EH (cell line): ENCODE measurements at regions not wholly inside any gene's neighbourhood (a gene's known extent, or its start where the extent isn't known, plus 50 kb on each side); places are given as distances from the start of the nearest gene placed in this dataset.

Experiments
- DNase-seq: peaks from one replicate; pipeline ENCODE4 v3.0.0-alpha.2; 2015; ENCODE audit warnings: low read depth

GRCh38 chr5:104739503-104739902 lies 1176.9 kb upstream of the NUDT12 start:
- DNase-seq = no peak

- DNase-seq = no peak
Measured at GRCh38 chr5:104736073-104736472, 1173.5 kb upstream of the NUDT12 start.

DNA sequence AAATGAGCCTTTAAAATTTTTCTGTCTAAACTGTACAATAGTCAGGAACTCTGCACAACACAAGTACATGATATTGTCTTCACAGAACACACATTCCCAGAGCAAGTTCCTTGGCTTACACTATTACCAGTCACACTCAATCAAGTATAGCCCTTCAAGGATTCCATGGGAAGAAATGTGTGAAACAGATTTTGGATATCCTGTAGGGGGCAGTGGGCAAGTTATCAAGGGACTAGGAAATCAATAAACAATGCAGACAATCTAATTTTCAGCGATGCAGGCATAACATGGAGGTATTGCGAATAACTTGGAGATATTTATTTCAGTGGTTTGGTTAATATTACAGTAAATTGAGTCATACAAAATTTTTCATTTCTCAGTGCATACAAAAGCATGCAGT lies 1171.5 kb upstream of the NUDT12 start:
- no peak for DNase-seq

GRCh38 chr5:104733063-104733669 lies 1170.6 kb upstream of the NUDT12 start:
- no peak for DNase-seq

DNA sequence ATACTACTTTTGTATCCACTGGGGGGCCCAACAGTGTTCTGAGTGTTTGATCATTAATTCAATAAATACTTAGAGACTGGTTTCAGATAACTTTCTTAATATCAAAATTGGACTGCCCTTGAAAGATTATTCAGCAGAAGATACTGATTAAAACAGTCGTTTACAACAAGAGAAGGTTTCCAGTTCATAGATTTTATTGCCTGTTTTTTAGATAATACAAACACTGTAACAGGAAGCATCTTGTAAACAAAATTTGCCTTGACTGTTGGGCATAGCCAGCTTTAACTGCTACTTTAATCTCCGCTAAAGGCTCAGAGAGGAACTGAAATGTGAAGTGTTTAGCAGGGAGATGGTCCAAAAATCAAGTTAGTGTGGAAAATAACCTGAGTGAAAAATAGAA lies 1168.7 kb upstream of the NUDT12 start:
- DNase-seq = no peak

DNA sequence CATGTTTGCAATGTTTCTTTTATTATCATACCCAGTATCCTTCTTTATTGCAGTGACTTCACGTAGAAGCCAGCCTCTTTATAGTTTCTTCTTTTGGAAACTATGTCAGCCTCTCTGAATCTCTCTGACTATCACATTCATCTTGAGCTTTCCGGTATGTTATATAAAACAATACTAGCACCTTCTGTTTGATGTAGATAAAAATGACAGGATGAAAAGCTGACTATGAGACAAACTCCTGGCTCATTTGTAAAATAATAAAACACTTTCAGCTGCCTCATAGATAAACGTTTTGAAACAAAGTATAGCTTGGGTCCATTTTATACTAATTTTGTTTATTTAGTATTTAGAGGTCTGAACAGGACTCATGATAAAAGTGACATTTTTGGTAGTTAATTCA lies 1145.4 kb upstream of the NUDT12 start:
- DNase-seq = no peak

DNA sequence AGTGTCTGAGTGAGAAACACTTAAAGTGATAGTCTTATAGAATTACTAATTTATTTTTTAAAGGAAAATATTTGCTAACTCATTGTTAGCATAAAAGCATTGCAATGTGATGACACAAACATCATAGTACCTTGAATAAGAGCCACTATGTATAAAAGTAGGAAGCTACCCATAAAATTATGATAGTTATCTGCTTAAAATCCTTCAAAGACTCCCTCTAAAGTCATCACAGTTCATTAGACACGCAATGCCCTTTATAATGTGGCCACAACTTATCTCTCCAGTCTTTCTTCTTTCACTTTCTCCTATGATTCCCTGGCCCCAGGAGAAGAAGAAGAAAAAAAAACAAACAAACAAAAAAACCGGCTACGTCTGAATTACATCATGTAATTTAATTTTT lies 1144.0 kb upstream of the NUDT12 start:
- DNase-seq = no peak

DNA sequence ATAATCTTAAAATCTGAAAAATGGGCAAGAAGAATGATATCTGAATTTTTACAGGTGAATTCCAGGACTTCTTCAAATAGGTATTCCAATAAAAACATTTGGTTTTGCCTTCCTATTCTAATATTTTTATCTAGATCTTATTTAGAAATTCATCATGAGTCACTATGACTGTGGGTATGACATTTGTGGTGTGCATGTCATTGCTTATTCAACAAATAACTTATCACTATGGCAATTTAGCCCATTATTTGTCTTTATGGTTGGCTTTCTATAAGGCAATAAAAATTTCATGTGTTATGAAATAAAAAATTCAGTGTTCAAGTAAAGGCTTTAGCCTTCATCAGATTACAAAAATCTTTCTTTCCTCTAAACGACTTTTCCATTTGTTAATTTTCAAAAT lies 1139.6 kb upstream of the NUDT12 start:
- no peak for DNase-seq

DNA sequence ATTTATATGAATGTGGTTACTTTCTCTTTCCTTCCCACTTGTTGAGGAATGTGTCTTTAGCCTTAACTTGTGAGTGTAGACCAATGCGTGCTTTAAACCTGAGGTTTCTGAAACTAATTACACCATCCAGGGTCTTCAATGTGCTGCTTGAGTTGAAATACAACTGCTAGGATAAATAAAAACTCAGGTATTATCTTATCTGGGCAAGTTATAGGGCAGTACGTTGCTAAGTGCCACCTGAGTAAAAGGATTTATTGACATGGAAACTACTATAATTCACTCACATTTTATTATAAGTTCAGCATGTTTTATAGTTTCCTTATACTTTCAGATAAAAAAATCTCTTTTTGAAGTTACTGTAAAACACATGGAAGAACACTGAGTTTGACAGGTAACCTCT lies 1136.8 kb upstream of the NUDT12 start:
- DNase-seq = no peak

DNA sequence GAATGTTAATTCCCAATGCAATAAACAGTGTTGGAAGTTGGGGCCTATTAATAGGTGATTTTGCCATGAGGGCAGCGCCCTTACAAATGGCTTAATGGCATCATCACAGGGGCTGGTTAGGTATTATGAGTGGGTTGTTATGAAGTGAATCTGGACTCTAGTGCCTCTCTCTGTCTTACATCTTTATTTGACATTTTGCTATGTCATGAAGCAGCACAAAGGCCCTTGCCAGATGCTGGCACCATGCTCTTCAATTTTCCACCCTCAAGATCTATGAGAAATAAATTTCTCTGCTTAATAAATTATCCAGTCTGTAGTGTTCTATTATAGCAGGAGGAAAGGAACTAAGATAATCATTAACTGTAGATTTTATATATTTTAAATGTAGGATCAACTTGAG lies 1098.7 kb upstream of the NUDT12 start:
- no peak for DNase-seq

GRCh38 chr5:104659497-104659896 lies 1096.9 kb upstream of the NUDT12 start:
- no peak for DNase-seq

GRCh38 chr5:104652271-104652861 lies 1089.8 kb upstream of the NUDT12 start:
- no peak for DNase-seq

DNA sequence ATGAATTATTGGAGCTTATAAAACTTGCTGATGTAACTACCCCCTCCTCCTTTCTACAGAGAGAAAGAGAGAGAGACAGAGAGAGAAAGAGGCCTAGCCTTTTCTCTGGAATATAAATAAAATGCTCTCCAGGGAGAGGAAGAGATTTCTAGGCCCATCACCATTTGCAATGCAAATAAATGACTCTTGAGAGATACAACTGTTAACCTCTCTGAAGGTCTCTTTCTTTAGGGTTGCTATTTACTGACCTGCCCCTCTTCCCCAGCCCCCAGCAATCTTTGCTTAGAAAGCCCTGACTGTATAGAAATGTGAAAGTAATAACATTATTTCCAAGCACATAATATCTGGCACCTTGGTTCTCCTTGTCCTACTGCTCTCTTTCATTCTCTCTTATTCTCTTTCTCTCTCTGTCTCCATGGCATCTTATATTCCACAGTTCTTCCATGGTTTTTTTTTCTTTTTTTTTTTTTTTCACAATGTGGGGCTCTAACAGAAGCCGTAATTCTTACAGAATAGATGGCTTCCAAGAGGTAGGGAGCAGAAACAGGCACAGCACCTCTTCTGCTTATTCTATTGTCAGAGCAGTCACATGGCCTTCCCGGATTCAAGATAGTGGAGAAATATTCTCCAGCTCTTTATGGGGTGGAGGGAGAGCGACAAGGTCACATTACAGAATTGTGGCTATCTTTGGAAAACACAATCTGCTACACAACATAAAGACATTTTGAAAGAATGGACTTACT lies 1087.9 kb upstream of the NUDT12 start:
- DNase-seq = no peak

- DNase-seq = no peak
Measured at GRCh38 chr5:104646416-104646815, 1083.8 kb upstream of the NUDT12 start.

- no peak for DNase-seq
Measured at GRCh38 chr5:104643320-104643719, 1080.7 kb upstream of the NUDT12 start.

DNA sequence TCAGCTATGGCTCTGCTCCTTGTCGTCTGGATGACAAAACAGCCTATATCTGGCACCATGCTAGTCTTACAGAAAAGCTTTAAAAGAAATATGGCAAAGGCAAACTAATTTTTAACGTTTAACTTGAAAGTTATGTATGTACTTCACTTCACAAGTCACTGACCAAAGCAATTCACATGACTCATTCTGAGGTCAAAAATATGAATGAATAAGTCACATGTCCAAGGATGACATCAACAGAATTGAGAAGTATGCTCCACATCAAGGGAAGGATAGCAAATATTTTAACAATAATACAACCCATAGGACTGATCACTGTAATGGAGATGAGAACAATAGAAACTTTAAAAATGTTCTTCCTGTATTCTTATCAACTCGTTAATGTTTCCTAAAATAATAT lies 1072.6 kb upstream of the NUDT12 start:
- no peak for DNase-seq

DNA sequence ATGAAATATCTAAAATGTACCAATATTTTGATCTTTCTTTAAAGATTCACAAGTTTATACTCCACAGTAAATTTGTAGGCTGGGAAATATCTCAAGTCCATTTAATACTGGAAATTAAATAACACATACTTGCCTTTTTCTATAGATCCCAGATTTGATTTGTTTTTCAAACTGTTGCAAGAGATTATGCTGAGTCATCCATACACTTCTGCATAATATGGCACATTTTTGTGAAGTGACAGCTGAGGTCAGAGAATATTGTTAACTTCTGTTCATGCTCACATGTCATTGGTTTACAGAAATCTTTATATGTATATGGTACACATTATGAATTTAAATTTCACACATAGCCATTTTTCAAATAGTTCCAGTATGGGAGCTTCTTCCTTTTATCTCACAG lies 1066.3 kb upstream of the NUDT12 start:
- DNase-seq = no peak

DNA sequence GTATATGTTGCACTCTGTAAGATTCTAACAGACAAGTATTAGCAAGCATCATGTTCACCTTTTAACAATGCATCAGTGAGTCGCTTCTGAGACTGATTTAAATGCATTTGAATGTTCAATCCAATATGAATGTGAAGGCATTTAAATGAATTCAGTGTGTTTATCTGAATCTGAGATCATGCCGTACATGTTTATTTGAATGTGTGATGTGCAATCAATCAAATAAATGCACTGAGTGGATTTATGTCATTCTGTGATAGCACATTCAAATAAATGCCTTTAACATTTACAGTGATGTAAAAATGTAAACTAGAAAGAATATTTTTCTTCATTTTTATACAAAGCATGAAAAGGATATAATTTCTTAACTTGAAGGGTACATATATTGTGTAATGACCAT lies 1063.5 kb upstream of the NUDT12 start:
- DNase-seq = no peak

DNA sequence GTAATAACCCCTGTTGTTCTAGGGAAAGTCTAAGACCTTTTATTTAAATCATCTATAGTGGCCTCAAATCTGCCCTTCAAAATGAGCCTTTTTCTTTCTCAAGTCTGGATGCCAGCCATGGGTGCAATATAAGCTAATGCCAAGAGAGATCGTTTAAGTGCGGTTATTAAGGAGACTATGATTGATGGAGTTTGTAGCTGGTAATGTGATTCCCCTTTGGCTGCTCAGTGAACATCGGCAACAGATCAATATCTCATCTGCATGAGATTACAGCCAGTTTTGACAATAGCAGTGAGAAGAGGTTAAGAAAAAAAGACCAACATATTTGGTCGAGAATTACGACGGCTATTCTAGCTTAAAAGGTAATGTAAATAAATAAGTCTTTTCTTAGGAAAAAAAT lies 1049.4 kb upstream of the NUDT12 start:
- no peak for DNase-seq

DNA sequence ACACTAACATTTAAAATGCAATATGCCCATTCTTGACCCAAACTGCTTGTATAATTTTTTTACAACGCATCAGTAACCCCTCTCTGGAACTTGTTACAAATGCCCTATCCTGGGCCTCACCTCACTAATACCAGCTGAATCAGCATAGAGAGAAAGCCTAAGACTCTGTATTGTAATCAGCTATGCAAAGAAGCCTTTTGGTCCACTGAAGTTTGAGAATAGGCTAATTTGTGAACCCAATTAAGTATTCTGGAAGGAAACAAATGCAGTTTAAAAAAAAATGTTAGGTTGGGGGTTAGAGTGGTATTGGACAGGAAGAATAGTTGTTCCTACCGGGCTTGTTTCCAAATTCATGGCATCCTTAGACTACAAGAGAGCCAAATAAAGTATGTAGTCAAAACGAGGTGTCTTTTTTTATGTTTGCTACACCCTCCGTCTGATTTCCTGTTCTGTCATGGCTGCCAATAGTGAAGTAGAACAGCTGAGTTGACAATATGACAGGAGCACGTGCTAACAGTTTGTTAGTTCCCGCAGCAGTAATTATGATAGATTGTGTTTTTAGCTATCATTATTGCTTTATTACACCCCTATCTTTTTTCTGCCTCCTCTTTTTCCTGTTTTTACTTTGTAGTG lies 1048.7 kb upstream of the NUDT12 start:
- DNase-seq = no peak

GRCh38 chr5:104606258-104606829 lies 1043.8 kb upstream of the NUDT12 start:
- DNase-seq = no peak

DNA sequence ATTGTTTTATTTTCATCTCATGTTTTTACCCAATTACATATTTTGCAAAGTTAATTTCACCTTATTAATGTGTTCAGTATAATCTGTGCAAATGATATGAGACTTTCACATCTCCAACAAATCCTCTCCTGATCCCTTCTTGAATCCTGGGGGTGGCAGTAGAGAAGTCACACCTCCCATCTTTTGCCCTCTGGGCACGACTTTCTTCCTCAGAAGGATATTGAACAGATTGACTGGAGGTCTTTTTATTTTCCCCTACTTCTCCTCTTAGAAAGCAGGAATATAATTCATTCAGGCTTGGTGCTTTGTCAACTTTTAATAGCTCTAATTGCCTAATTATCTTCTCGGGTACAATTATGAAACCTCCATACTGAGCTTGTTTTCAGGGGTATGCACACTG lies 1037.1 kb upstream of the NUDT12 start:
- DNase-seq = no peak

DNA sequence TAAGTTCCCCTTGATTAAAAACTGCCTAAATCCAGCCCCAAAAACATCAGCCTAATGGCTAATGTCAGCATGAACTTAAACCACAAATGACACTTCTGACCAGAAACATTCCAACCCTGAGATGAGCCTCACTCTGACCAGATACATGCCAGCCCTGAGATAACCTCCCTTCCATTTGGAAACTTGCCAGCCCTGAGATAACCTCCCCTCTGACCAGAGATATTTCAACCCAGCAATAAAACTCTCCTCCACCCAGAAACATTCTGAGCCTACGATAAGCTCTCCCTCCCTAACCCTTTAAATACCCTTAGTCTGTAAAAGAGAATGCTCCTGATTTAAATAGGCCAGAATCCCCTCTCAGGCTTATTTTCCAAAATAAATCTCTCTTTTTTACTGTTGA lies 1035.7 kb upstream of the NUDT12 start:
- no peak for DNase-seq
